ENCODE measurements at regions not wholly inside any gene's neighbourhood (a gene's known extent, or its start where the extent isn't known, plus 50 kb on each side); places are given as distances from the start of the nearest gene placed in this dataset.

DNA sequence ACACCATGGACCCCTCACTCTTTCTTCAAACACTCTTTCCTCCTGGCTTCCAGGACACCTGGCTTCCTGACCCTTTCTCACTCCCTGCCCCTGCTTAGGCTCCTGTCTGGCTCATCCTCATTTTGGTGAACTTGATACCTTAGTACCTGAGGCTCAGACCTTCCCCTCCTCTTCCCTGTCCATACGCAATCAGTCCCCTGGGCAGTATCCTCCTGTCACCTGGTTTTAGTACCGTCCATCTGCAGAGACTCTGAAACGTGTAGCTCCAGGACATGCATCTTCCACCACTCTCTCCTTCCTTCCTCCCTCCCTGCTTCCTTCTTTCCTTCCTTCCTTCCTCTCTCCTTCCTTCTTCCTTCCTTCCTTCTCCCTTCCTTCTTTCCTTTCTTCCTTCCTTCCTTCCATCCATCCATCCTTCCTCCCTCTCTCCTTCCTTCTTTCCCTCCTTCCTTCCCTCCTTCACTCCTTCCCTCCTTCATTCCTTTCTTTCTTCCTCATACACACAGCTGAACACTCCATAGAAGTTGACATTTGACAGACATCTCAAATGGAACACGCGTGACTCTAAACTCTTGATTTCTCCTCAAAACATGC lies 1488.6 kb downstream of the TBC1D22A start:
- TF ChIP-seq CTCF (IDR thresholded peaks at IDR 0.05): no peak
- no peak for TF ChIP-seq ZFX (IDR thresholded peaks at IDR 0.05; ENCODE audit: borderline replicate concordance)
